ENCODE measurements at regions not wholly inside any gene's neighbourhood (a gene's known extent, or its start where the extent isn't known, plus 50 kb on each side); places are given as distances from the start of the nearest gene placed in this dataset.
"Not testable (repeated sequence)": the region's sequence is repeated elsewhere in the genome, so short reads cannot be mapped to it uniquely, and the experiment has no call there.

- no peak for DNase-seq
Measured at GRCh38 chr11:56876621-56877275, 112.0 kb upstream of the OR5AK2 start.

DNA sequence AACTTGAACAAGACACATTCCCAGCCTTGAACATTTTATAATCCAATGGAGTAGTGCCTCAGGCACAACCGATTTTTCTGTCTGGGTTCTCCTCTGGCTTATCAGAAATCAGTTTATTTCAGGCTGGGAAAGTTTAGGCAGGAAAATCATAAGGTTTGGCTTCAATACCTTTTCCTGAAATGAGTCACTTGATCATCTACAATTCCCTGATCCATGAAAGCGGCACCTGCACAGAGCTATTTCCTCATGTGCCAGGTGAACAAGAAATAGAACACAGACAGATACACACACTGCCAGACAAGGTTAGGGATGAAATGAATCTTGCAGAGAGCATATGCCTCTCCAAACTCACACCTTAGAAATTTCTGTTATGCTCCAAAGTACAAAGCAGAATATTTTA lies 106.7 kb upstream of the OR9G4 start:
- DNase-seq, result no peak

- no peak for DNase-seq
Measured at GRCh38 chr11:56852131-56852530, 103.6 kb upstream of the OR9G4 start.

DNA sequence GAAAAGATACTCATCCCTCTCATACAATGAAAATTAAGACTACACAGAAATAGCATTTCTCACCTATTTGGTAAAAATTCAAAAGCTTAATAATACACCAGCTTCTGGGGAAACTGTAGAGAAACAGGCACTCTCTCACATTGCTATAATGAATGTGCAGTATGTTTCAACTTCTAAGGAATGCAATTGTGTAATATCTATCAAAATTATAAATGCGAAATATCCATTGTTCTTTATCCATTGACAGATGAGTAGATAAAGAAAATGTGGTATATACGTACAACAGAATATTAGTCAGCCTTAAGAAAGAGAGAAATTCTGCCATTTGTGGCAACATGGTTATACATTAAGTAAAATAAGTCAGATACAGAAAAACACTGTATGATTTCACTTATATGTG lies 101.4 kb upstream of the OR9G4 start:
- no peak for DNase-seq

DNA sequence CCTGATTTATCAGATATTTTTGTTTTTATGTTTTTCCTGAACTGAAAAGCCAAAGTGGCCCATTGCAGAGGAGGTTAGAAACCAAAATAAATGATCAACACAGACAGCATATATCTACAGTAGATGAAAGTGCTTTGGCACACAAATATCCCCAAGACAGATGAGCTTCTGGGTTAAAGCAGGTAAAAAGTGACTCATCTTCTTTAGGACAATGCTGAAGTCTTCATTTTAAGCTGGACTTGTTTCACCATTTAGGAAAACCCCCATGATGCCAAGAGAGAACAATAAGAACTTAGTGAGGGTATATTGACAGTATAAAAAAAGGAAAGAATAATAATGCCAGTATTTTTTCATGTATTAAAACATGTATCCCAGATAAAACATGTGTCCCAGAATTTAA lies 100.8 kb upstream of the OR9G4 start:
- no peak for DNase-seq

- DNase-seq, result no peak
Measured at GRCh38 chr11:56848141-56848809, 99.8 kb upstream of the OR9G4 start.

GRCh38 chr11:56846631-56847576 lies 98.4 kb upstream of the OR9G4 start:
- DNase-seq, result no peak

GRCh38 chr11:56845121-56845732 lies 96.7 kb upstream of the OR9G4 start:
- DNase-seq, result no peak

GRCh38 chr11:56843816-56844215 lies 95.3 kb upstream of the OR9G4 start:
- DNase-seq, result no peak

DNA sequence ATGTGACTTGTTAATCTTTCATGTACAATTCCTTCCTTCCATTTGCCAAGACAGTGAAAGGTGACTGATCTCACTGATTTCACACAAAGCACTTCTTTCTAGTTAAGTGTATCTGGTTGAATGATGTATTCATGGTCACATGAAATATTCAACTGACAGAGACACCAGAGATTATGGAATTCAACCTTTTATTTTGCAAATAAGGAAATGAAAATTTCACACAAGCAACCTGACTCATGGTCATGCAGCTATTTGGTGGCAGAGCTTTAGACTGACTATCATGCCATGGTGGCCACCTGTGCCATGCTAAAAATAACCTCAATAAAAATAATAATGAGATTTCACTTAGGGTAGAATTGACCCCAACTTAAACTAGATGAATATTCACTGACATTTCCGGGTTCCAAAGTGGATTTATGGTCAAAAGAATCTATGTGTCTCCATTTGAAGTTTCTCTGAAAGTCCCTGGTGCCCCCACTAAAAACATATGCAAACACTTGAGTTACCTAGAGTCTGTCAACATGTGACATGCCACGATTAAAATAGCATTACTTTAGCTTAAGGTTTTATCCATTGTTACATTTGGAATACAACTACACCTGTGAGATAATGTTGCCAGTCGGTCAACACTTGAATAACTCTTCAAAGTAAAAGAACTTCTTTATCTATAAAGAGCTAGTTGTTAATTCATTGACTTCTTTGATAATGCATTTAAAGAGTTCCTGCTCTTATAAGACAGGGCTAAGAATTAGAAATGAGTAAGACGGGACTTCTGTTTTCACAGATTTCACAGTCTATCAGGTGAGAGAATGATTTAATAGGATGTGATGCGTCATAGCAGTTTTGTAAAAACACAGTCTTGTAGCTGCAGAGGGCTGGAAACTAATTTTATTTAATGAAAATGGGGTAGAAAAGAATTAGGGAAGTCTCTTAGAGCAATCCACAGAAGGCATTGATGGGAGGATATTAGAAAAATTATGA lies 94.6 kb upstream of the OR9G4 start:
- DNase-seq, result no peak

DNA sequence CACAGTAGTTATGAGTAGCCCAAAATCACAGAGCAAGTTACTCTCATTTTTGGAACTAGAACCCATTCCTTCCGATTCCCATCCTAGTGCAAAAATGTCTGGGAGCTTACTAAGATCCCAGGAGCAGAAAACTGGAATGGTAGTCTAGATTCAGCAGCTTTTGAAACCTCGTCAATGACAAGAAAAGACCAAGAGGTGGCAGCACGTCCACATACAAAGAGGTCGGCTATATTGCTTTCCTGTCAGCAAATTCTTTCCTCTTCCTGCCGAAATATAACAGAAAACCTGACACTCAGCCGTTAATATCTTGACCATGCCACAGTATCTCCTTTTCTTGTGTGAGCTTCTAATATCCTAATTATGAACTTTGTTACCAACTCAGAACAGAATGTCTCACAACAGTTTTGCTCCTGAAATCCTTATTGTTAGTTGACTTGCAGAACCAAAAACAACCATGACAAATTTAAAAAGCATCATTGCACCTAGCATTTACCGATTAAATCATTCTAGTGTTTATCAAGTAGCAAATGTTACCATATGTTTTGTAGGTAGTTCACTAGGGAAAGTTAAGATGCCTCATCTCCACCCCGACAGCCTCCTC lies 92.8 kb upstream of the OR9G4 start:
- peak; percentile 47 for DNase-seq

DNA sequence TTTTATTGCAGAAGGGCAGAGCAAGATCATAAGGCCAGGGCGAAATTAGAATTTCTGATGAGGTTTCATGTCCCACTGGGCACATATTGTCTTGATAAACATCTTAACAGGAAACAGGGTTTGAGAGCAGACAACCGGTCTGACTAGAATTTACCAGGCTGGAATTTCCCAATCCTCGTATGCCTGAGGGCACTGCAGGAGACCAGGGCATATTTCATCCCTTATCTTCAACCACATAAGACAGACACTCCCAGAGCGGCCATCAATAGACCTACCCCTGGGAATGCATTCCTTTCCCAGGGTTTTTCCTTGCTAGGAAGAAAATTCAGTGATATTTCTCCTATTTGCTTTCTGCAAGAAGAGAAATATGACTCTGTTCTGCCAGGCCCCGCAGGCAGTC lies 78.9 kb upstream of the OR9G4 start:
- not testable (repeated sequence) for DNase-seq

GRCh38 chr11:56819916-56820315 lies 71.4 kb upstream of the OR9G4 start:
- DNase-seq, result no peak

GRCh38 chr11:56817661-56818060 lies 69.2 kb upstream of the OR9G4 start:
- no peak for DNase-seq

DNA sequence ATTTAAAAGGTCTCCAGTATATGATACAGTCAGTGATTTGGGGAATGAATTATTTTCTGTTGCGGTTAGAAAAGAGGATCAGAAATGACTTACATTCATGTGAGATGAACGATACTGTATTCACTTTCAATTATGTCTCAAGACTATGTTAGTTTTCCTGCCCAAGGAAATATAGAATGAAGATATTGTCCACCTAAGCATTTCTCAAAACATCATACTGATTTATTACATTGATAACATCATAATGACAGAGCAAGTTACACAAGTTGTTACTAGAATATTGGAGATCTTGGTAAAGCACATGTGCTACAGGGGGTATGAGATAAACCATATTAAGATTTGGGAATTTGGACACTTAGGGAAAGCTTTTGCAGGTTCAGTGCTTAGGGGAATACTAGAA lies 67.8 kb upstream of the OR9G4 start:
- DNase-seq, result no peak

DNA sequence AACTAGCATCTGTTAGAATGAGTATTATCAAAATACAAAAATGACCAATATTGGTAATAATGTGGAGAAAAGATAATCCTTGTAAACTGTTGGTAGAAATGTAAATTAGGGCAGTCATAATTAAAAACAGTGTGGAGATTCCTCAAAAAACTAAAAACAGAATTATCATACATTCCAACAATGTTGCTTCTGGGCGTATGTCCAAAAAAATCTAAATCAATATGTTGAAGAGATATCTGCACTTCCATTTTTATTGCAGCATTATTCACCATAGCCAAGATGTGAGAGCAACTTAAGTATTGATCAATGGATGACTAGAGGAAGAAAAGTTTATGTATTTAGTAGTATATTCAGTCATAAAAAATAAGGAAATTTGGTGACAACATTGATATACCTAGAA lies 59.8 kb upstream of the OR9G4 start:
- no peak for DNase-seq

DNA sequence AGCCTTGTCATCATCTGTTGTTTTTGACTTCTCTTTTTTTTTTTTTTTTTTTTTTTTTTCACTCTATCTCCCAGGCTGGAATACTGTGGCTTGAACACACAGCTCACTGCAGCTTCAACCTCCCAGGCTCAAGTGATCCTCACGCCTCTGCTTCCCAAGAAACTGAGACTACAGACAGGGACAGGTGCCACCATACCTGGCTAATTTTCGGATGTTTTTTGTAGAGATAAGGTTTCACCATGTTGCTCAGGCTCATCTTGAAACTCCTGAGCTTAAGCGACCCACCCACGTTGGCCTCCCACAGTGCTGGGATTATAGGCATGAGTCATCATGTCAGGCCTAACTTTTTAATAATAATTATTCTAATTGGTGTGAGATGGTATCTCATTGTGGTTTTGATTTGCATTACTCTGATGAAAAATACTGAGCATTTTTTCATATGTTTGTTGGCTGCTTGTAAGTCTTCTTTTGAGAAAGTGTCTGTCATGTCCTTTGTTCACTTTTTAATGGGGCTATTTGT lies 51.3 kb upstream of the OR9G4 start:
- DNase-seq, result no peak

Data from activated CD4-positive, alpha-beta T cell treated with anti-CD3 and anti-CD28 coated beads, Interleukin-10, Interleukin-2, amounts not matched to agents 100 ng/mL and 50 ng/mL, durations not matched to agents 16 hours and 8 hours (primary cell).